IMR-90 (cell line): ENCODE measurements at regions not wholly inside any gene's neighbourhood (a gene's known extent, or its start where the extent isn't known, plus 50 kb on each side); places are given as distances from the start of the nearest gene placed in this dataset.

Experiments used
- ATAC-seq: fragments of 200-7000 bp; cut with Tn5 transposase; 2 replicates; pipeline ENCODE4 v1.9.1; 2020; ENCODE audit warnings: low read depth, mild to moderate bottlenecking, moderate library complexity
- BruUV-seq: library from RNA; stranded (reverse); fragments of 400-500 nt; replicated peaks from 2 replicates; lab custom pipeline; 2021; lab: Mats Ljungman, UMichigan
- CTCF ChIA-PET: fragments of 300-600 bp; formaldehyde crosslinking; extraction: SDS; loops from one replicate; lab custom pipeline; 2021; ENCODE audit warnings: antibody characterized with exemption; lab: Yijun Ruan, JAX
- POLR2A ChIA-PET: fragments of 300-600 bp; sonication (Branson Sonifier 250); formaldehyde crosslinking; loops from one replicate; lab custom pipeline; 2022; ENCODE audit warnings: antibody characterized with exemption; ENCODE audit not compliant: unreplicated experiment; lab: Charles Lee
- DNase-seq: peaks from one replicate; pipeline ENCODE4 v3.0.0; 2013
- H2AFZ ChIP-seq: replicated peaks from 2 replicates; pipeline ENCODE3; 2013; ENCODE audit warnings: low read length, mild to moderate bottlenecking; ENCODE audit not compliant: poor library complexity
- H2AK5ac ChIP-seq: 2 replicates; pipeline ENCODE4 v1.6.1; 2013; ENCODE audit warnings: low read depth, low read length, inconsistent platforms
- H2AK9ac ChIP-seq: replicated peaks from 2 replicates; pipeline ENCODE3; 2013; ENCODE audit warnings: mild to moderate bottlenecking, low read depth, low read length, moderate library complexity; ENCODE audit not compliant: poor library complexity
- H2BK120ac ChIP-seq: 2 replicates; pipeline ENCODE4 v1.6.1; 2013; ENCODE audit warnings: low read depth, low read length, inconsistent platforms
- H2BK15ac ChIP-seq: 3 replicates; pipeline ENCODE4 v1.6.1; 2013; ENCODE audit warnings: low read depth, low read length, inconsistent platforms
- H2BK20ac ChIP-seq: 2 replicates; pipeline ENCODE4 v1.6.1; 2013; ENCODE audit warnings: low read depth, mild to moderate bottlenecking, inconsistent platforms, low read length, moderate library complexity
- H2BK5ac ChIP-seq: 2 replicates; pipeline ENCODE4 v1.6.1; 2013; ENCODE audit warnings: mild to moderate bottlenecking, low read depth, low read length, inconsistent platforms; ENCODE audit not compliant: poor library complexity, severe bottlenecking
- H3K14ac ChIP-seq: replicated peaks from 2 replicates; pipeline ENCODE4 v1.6.1; 2013; ENCODE audit warnings: low read depth, low read length, inconsistent platforms
- H3K18ac ChIP-seq: 2 replicates; pipeline ENCODE4 v1.6.1; 2013; ENCODE audit warnings: low read depth, low read length, control low read depth
- H3K23ac ChIP-seq: 2 replicates; pipeline ENCODE4 v1.6.1; 2013; ENCODE audit warnings: low read depth, low read length, inconsistent platforms
- H3K27ac ChIP-seq: 2 replicates; pipeline ENCODE4 v1.5.1; 2013; ENCODE audit warnings: mild to moderate bottlenecking, control low read depth, low read length; ENCODE audit not compliant: insufficient read depth
- H3K27me3 ChIP-seq: 2 replicates; pipeline ENCODE4 v1.6.1; 2013; ENCODE audit warnings: low read length; ENCODE audit not compliant: control insufficient read depth, insufficient read depth
- H3K36me3 ChIP-seq: 2 replicates; pipeline ENCODE4 v1.6.1; 2013; ENCODE audit warnings: low read length, mixed read lengths; ENCODE audit not compliant: control insufficient read depth, insufficient read depth
- H3K4ac ChIP-seq: 2 replicates; pipeline ENCODE4 v1.6.1; 2013; ENCODE audit warnings: low read depth, low read length, inconsistent platforms
- H3K4me1 ChIP-seq: 2 replicates; pipeline ENCODE4 v1.6.1; 2013; ENCODE audit warnings: low read length, mixed read lengths; ENCODE audit not compliant: control insufficient read depth, insufficient read depth
- H3K4me2 ChIP-seq: 2 replicates; pipeline ENCODE4 v1.6.1; 2013; ENCODE audit warnings: low read depth, mild to moderate bottlenecking, control low read depth, low read length, moderate library complexity
- H3K4me3 ChIP-seq: 2 replicates; pipeline ENCODE4 v1.5.1; 2013; ENCODE audit warnings: low read depth, mild to moderate bottlenecking, control low read depth, low read length, moderate library complexity; ENCODE audit not compliant: insufficient read depth
- H3K56ac ChIP-seq: 2 replicates; pipeline ENCODE4 v1.6.1; 2013; ENCODE audit warnings: low read length, inconsistent platforms; ENCODE audit not compliant: insufficient read depth; ENCODE audit errors: extremely low read depth
- H3K79me1 ChIP-seq, 2 experiments: 2 replicates each; pipeline ENCODE4 v1.6.1; 2013; ENCODE audit warnings: low read length in 2 of 2, inconsistent platforms in 1 of 2, low read depth in 1 of 2
- H3K9ac ChIP-seq: 2 replicates; pipeline ENCODE4 v1.6.1; 2013; ENCODE audit warnings: low read depth, low read length, control low read depth
- H3K9me1 ChIP-seq: 2 replicates; pipeline ENCODE4 v1.6.1; 2013; ENCODE audit warnings: low read length, inconsistent platforms; ENCODE audit not compliant: insufficient read depth
- H3K9me3 ChIP-seq: 2 replicates; pipeline ENCODE4 v1.6.1; 2013; ENCODE audit warnings: low read length; ENCODE audit not compliant: control insufficient read depth, insufficient read depth
- H4K20me1 ChIP-seq: 2 replicates; pipeline ENCODE4 v1.6.1; 2013; ENCODE audit warnings: low read length, inconsistent platforms; ENCODE audit not compliant: insufficient read depth
- H4K5ac ChIP-seq: 2 replicates; pipeline ENCODE4 v1.6.1; 2013; ENCODE audit warnings: mild to moderate bottlenecking, low read depth, low read length, control low read depth
- H4K8ac ChIP-seq, 2 experiments: 2 replicates each; pipeline ENCODE4 v1.6.1; 2013; ENCODE audit warnings: low read depth in 2 of 2, low read length in 2 of 2, control low read depth in 1 of 2, inconsistent platforms in 1 of 2
- H4K91ac ChIP-seq: 2 replicates; pipeline ENCODE4 v1.6.1; 2013; ENCODE audit warnings: low read depth, low read length, inconsistent platforms; ENCODE audit not compliant: insufficient read depth
- CHD1 ChIP-seq: IDR thresholded peaks from 2 replicates; pipeline ENCODE4 v1.6.1; 2012; ENCODE audit warnings: low read depth, low read length, improper control_type of control experiment
- WGBS, 2 experiments: methylation state at CpG; one replicate each; pipeline versions ENCODE4 v1.1.5 to v1.1.7; 2013; ENCODE audit warnings: missing lambda C conversion rate in 2 of 2; ENCODE audit not compliant: insufficient read length in 1 of 2; ENCODE audit errors: extremely low coverage in 2 of 2; 5-methylcytosine and 5-hydroxymethylcytosine counted together
- dilution Hi-C: fragments of 300-500 bp; cut with HindIII; formaldehyde crosslinking; loops from one replicate; pipeline ENCODE4 v1.14.3; 2018; ENCODE audit warnings: low sequenced_read_pairs; ENCODE audit not compliant: unreplicated experiment
- in situ Hi-C: fragments of 300-500 bp; cut with MboI; formaldehyde crosslinking; loops from 3 replicates; pipeline ENCODE4 v1.14.3; 2019; ENCODE audit warnings: low sequenced_read_pairs, inconsistent platforms, mixed read lengths
- intact Hi-C: fragments of 100-400 bp; cut with micrococcal nuclease; formaldehyde crosslinking; loops from 2 replicates; pipeline ENCODE4 v1.10.0; 2022

GRCh38 chr2:41622301-41622700, 425.5 kb upstream of the PKDCC start:
- Histone ChIP-seq H3K36me3 (no peaks in the 10 kb centered on the region), H3K4me2 (no peak overlapping the region), H3K4ac (no peak overlapping the region), H3K9me3 (peaks cover 2% of the 10 kb centered on the region; the same call in 1 of the 2 replicates), H3K23ac (no peak overlapping the region), H3K27ac (no peak overlapping the region), H4K5ac (no peak overlapping the region), H4K91ac (no peak overlapping the region), H3K9ac (no peak overlapping the region), H2BK120ac (no peak overlapping the region), H3K9me1 (no peaks in the 10 kb centered on the region), H3K14ac (no peak overlapping the region), H4K8ac (no peak overlapping the region), H2AFZ (no peak overlapping the region), H3K56ac (no peak overlapping the region), H3K18ac (no peak overlapping the region), H4K20me1 (no peaks in the 10 kb centered on the region), H3K4me3 (no peak overlapping the region), H2BK5ac (no peak overlapping the region), H3K27me3 (no peaks in the 10 kb centered on the region), H3K4me1 (no peaks in the 10 kb centered on the region), H2BK20ac (no peak overlapping the region), H2AK5ac (no peak overlapping the region), H2BK15ac (no peak overlapping the region), H3K79me1 (no peaks in the 10 kb centered on the region), H2AK9ac (no peak overlapping the region)
- in situ Hi-C loops = no loop called here
- POLR2A ChIA-PET = interaction anchor here (0.6 kb wide), 1 partner anchor 1134 kb away, joined by 3 read pairs; no protein-coding TSS in a partner anchor
- intact Hi-C loops = no loop called here
- dilution Hi-C loops = no loop called here
- CTCF ChIA-PET = no interaction called here
- no peak for ATAC-seq
- no TSS peak for BruUV-seq
- no CpG with 5 or more reads among the region's 5 CpGs for WGBS, 2 experiments
- no peak for TF ChIP-seq CHD1
- no peak for DNase-seq
